ENCODE measurements at regions not wholly inside any gene's neighbourhood (a gene's known extent, or its start where the extent isn't known, plus 50 kb on each side); places are given as distances from the start of the nearest gene placed in this dataset.
"Not testable (repeated sequence)": the region's sequence is repeated elsewhere in the genome, so short reads cannot be mapped to it uniquely, and the experiment has no call there.

DNA sequence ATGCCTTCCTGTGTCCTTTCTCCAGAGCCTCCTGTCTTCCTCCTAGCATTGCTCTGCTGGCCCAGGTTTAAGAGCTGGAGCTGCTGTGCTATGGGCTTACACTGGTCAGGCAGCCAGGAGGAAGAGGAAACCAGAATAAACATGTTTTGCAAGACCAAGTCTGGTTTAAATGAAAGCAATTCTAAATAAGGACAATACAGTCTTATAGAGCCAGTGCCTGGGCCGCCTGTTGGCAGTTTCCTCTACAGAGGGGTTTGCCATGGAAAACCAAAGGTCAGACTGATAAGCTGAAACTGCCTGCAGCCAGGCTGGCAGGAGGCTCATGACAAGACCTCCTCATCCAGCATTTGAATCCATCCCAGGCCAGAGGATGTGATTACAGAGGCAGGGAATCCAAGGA is 92.9 kb upstream of the FGGY start:
- no peaks in the 10 kb centered on the region for H3K36me3 ChIP-seq (ENCODE audit: insufficient read depth, low read length)
- H3K4me3 ChIP-seq (ENCODE audit: low read length): no peak overlapping the region
- no peak overlapping the region for H3K27ac ChIP-seq (ENCODE audit: low read length)
- no peak overlapping the region for H2AFZ ChIP-seq (ENCODE audit: low read depth, low read length)
- TF ChIP-seq TAF1 (IDR thresholded peaks at IDR 0.05; ENCODE audit: low read depth) (no peak), RAD21 (conservative IDR thresholded peaks at IDR 0.05) (no peak), MXI1 (conservative IDR thresholded peaks at IDR 0.05; ENCODE audit: poor library complexity, severe bottlenecking) (no peak), CTCF (IDR thresholded peaks at IDR 0.05; ENCODE audit: poor library complexity, severe bottlenecking) (no peak), SMC3 (conservative IDR thresholded peaks at IDR 0.05; ENCODE audit: poor library complexity) (no peak)
- TF ChIP-seq, protein P1, sequence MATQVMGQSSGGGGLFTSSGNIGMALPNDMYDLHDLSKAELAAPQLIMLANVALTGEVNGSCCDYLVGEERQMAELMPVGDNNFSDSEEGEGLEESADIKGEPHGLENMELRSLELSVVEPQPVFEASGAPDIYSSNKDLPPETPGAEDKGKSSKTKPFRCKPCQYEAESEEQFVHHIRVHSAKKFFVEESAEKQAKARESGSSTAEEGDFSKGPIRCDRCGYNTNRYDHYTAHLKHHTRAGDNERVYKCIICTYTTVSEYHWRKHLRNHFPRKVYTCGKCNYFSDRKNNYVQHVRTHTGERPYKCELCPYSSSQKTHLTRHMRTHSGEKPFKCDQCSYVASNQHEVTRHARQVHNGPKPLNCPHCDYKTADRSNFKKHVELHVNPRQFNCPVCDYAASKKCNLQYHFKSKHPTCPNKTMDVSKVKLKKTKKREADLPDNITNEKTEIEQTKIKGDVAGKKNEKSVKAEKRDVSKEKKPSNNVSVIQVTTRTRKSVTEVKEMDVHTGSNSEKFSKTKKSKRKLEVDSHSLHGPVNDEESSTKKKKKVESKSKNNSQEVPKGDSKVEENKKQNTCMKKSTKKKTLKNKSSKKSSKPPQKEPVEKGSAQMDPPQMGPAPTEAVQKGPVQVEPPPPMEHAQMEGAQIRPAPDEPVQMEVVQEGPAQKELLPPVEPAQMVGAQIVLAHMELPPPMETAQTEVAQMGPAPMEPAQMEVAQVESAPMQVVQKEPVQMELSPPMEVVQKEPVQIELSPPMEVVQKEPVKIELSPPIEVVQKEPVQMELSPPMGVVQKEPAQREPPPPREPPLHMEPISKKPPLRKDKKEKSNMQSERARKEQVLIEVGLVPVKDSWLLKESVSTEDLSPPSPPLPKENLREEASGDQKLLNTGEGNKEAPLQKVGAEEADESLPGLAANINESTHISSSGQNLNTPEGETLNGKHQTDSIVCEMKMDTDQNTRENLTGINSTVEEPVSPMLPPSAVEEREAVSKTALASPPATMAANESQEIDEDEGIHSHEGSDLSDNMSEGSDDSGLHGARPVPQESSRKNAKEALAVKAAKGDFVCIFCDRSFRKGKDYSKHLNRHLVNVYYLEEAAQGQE (IDR thresholded peaks at IDR 0.05; ENCODE audit: borderline replicate concordance): no peak
- H3F3A ChIP-seq (ENCODE audit: insufficient read depth, low read length, poor library complexity, severe bottlenecking): no peaks in the 10 kb centered on the region
- H3K9me2 ChIP-seq (ENCODE audit: insufficient read depth, low read length): no peaks in the 10 kb centered on the region
- H3K27me3 ChIP-seq (ENCODE audit: insufficient read depth, low read depth, low read length): no peaks in the 10 kb centered on the region
- H4K20me1 ChIP-seq (ENCODE audit: insufficient read depth): no peaks in the 10 kb centered on the region
- H3K4me2 ChIP-seq (ENCODE audit: low read length): no peak overlapping the region
- no peaks in the 10 kb centered on the region for H3K9me3 ChIP-seq (ENCODE audit: low read length)
- H3K79me2 ChIP-seq (replicated peaks; ENCODE audit: insufficient read depth, low read length): no peaks in the 10 kb centered on the region
- no peak overlapping the region for H3K9ac ChIP-seq (ENCODE audit: low read length)

- H3K79me2 ChIP-seq (replicated peaks; ENCODE audit: insufficient read depth, low read length); H3K4me3 ChIP-seq (ENCODE audit: low read length); H3F3A ChIP-seq (ENCODE audit: insufficient read depth, low read length, poor library complexity, severe bottlenecking); H3K27me3 ChIP-seq (ENCODE audit: insufficient read depth, low read depth, low read length); H3K9me2 ChIP-seq (ENCODE audit: insufficient read depth, low read length); H3K9me3 ChIP-seq (ENCODE audit: low read length); H3K27ac ChIP-seq (ENCODE audit: low read length); H4K20me1 ChIP-seq (ENCODE audit: insufficient read depth); H3K36me3 ChIP-seq (ENCODE audit: insufficient read depth, low read length); H3K4me2 ChIP-seq (ENCODE audit: low read length); H3K9ac ChIP-seq (ENCODE audit: low read length); H2AFZ ChIP-seq (ENCODE audit: low read depth, low read length): not testable (repeated sequence)
Observed at GRCh38 chr1:59206616-59207015, 90.3 kb upstream of the FGGY start.

DNA sequence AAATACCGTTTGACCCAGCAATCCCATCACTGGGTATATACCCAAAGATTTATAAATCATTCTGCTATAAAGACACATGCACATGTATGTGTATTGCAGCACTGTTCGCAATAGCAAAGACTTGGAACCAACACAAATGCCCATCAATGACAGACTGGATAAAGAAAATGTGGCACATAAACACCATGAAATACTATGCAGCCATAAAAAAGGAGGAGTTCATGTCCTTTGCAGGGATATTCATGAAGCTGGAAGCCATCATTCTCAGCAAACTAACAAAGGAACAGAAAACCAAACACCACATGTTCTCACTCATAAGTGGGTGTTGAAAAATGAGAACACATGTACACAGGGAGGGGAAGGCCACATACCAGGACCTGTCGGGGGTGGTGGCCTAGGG is 86.5 kb upstream of the FGGY start:
- not testable (repeated sequence) for H3K4me3 ChIP-seq (ENCODE audit: low read length)

More for the DNA sequence above, 86.5 kb upstream of the FGGY start:
- H3K9me2 ChIP-seq (ENCODE audit: insufficient read depth, low read length); H3K9me3 ChIP-seq (ENCODE audit: low read length); H3K79me2 ChIP-seq (replicated peaks; ENCODE audit: insufficient read depth, low read length); H3K4me2 ChIP-seq (ENCODE audit: low read length); H3K27me3 ChIP-seq (ENCODE audit: insufficient read depth, low read depth, low read length); H3K36me3 ChIP-seq (ENCODE audit: insufficient read depth, low read length); H2AFZ ChIP-seq (ENCODE audit: low read depth, low read length); H3K9ac ChIP-seq (ENCODE audit: low read length); H3K27ac ChIP-seq (ENCODE audit: low read length); H4K20me1 ChIP-seq (ENCODE audit: insufficient read depth); H3F3A ChIP-seq (ENCODE audit: insufficient read depth, low read length, poor library complexity, severe bottlenecking): not testable (repeated sequence)
